Keratinocyte (primary cell): ENCODE measurements at regions not wholly inside any gene's neighbourhood (a gene's known extent, or its start where the extent isn't known, plus 50 kb on each side); places are given as distances from the start of the nearest gene placed in this dataset.

Experiments used
- DNase-seq: peaks from one replicate; pipeline ENCODE4 v3.0.0-alpha.2; 2011; ENCODE audit warnings: low read depth, missing footprints, low spot score
- FAIRE-seq: peaks from 2 replicates; lab custom pipeline; 2011; peaks lifted over from hg19 to GRCh38; lab: Jason Lieb, UNC
- H2AFZ ChIP-seq: 2 replicates; pipeline ENCODE4 v1.6.0; 2012; ENCODE audit warnings: low read length, control low read depth, inconsistent platforms; ENCODE audit not compliant: control insufficient read depth
- H3K27ac ChIP-seq: 2 replicates; pipeline ENCODE4 v1.5.1; 2011; ENCODE audit warnings: low read length; ENCODE audit not compliant: control insufficient read depth, insufficient read depth
- H3K27me3 ChIP-seq: 3 replicates; pipeline ENCODE4 v1.6.0; 2011; ENCODE audit warnings: low read length; ENCODE audit not compliant: control insufficient read depth, insufficient read depth; ENCODE audit errors: extremely low read depth
- H3K36me3 ChIP-seq, 2 experiments: 2 replicates in 1 of 2; 3 replicates in 1 of 2; pipeline ENCODE4 v1.5.1; 2011; ENCODE audit warnings: low read length in 2 of 2, mild to moderate bottlenecking in 1 of 2; ENCODE audit not compliant: control insufficient read depth in 2 of 2, insufficient read depth in 2 of 2; ENCODE audit errors: extremely low read depth in 1 of 2
- H3K4me1 ChIP-seq: 3 replicates; pipeline ENCODE4 v1.5.1; 2011; ENCODE audit warnings: low read length; ENCODE audit not compliant: control insufficient read depth, insufficient read depth; ENCODE audit errors: extremely low read depth
- H3K4me2 ChIP-seq: 3 replicates; pipeline ENCODE4 v1.6.0; 2011; ENCODE audit warnings: low read depth, low read length; ENCODE audit not compliant: control insufficient read depth, insufficient read depth; ENCODE audit errors: extremely low read depth
- H3K4me3 ChIP-seq, 3 experiments: fragments of 200-600 bp in 1 of 3; sonication (generic) in 1 of 3; 2 replicates in 2 of 3; 3 replicates in 1 of 3; pipeline ENCODE4 v1.5.1; 2011 to 2016; ENCODE audit warnings: low read length in 3 of 3, mild to moderate bottlenecking in 3 of 3, control low read depth in 2 of 3, inconsistent platforms in 1 of 3, low read depth in 1 of 3, mixed read lengths in 1 of 3, mixed run types in 1 of 3, moderate library complexity in 1 of 3; ENCODE audit not compliant: control insufficient read depth in 2 of 3, insufficient read depth in 2 of 3; ENCODE audit errors: extremely low read depth in 1 of 3
- H3K79me2 ChIP-seq: 2 replicates; pipeline ENCODE4 v1.6.0; 2012; ENCODE audit warnings: low read length; ENCODE audit not compliant: control insufficient read depth, insufficient read depth
- H3K9ac ChIP-seq: 3 replicates; pipeline ENCODE4 v1.6.0; 2011; ENCODE audit warnings: low read length; ENCODE audit not compliant: control insufficient read depth, insufficient read depth; ENCODE audit errors: extremely low read depth
- H3K9me1 ChIP-seq: 3 replicates; pipeline ENCODE4 v1.6.0; 2011; ENCODE audit warnings: low read length; ENCODE audit not compliant: control insufficient read depth, insufficient read depth; ENCODE audit errors: extremely low read depth
- H3K9me3 ChIP-seq: 2 replicates; pipeline ENCODE4 v1.5.1; 2012; ENCODE audit warnings: low read depth, low read length; ENCODE audit not compliant: control insufficient read depth
- H4K20me1 ChIP-seq: 3 replicates; pipeline ENCODE4 v1.6.0; 2011; ENCODE audit warnings: low read length; ENCODE audit not compliant: control insufficient read depth, insufficient read depth; ENCODE audit errors: extremely low read depth
- EZH2 ChIP-seq: IDR thresholded peaks from one replicate; pipeline ENCODE4 v1.6.1; 2012; ENCODE audit warnings: inconsistent platforms, mild to moderate bottlenecking, low read length, moderate library complexity
- dilution Hi-C: fragments of 300-500 bp; cut with MboI; formaldehyde crosslinking; loops from one replicate; pipeline ENCODE4 v1.7.0; 2020; ENCODE audit warnings: low sequenced_read_pairs; ENCODE audit not compliant: extremely low pct_ligation_motif_present
- TF ChIP-seq, protein P1 (sequence below), 3 experiments: IDR thresholded peaks in 1 of 3; conservative IDR thresholded peaks in 1 of 3; optimal IDR thresholded peaks in 1 of 3; 2 replicates in 2 of 3; 3 replicates in 1 of 3; pipeline versions ENCODE3 to v1.5.1; 2011; ENCODE audit warnings: low read length in 3 of 3, mild to moderate bottlenecking in 3 of 3, moderate library complexity in 2 of 3, control low read depth in 1 of 3, inconsistent platforms in 1 of 3; ENCODE audit not compliant: insufficient read depth in 2 of 3; ENCODE audit errors: extremely low read depth in 1 of 3

DNA sequence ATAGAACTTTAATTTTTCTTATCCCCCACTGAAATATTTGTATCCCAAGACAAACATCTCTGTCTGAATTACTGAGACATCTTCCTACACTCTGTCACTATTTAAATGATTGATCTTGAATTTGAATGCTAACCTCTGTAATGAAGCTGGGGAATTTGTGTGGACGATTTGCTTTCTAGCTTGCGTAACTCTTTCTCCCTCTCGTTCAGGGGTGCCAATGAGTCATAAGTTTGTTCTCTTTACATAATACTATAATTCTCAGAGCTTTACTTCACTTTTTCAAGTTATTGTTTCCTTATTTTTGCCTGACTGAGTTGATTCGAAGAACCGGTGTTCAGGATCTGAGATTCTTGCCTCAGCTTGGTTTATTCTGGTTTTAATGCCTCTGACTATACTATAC, 783.3 kb upstream of the CADM2 start:
- H3K4me1 ChIP-seq: no peaks in the 10 kb centered on the region
- no peaks in the 10 kb centered on the region for H3K9me3 ChIP-seq
- H2AFZ ChIP-seq: no peak overlapping the region
- H3K27me3 ChIP-seq: no peaks in the 10 kb centered on the region
- H3K4me3 ChIP-seq: no peak overlapping the region
- TF ChIP-seq, protein P1, sequence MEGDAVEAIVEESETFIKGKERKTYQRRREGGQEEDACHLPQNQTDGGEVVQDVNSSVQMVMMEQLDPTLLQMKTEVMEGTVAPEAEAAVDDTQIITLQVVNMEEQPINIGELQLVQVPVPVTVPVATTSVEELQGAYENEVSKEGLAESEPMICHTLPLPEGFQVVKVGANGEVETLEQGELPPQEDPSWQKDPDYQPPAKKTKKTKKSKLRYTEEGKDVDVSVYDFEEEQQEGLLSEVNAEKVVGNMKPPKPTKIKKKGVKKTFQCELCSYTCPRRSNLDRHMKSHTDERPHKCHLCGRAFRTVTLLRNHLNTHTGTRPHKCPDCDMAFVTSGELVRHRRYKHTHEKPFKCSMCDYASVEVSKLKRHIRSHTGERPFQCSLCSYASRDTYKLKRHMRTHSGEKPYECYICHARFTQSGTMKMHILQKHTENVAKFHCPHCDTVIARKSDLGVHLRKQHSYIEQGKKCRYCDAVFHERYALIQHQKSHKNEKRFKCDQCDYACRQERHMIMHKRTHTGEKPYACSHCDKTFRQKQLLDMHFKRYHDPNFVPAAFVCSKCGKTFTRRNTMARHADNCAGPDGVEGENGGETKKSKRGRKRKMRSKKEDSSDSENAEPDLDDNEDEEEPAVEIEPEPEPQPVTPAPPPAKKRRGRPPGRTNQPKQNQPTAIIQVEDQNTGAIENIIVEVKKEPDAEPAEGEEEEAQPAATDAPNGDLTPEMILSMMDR (optimal IDR thresholded peaks at IDR 0.05 in 1 of 3, IDR thresholded peaks at IDR 0.05 in 1 of 3, conservative IDR thresholded peaks at IDR 0.05 in 1 of 3; ENCODE audit: extremely low read depth in 1 of 3, insufficient read depth in 2 of 3, low read length in 3 of 3): no peak
- TF ChIP-seq EZH2: no peak
- no peak overlapping the region for H3K9ac ChIP-seq
- FAIRE-seq: no peak
- no peak overlapping the region for H3K4me2 ChIP-seq
- H3K79me2 ChIP-seq: no peaks in the 10 kb centered on the region
- no peaks in the 10 kb centered on the region for H3K9me1 ChIP-seq
- no peak for DNase-seq
- H4K20me1 ChIP-seq: no peaks in the 10 kb centered on the region
- H3K36me3 ChIP-seq: no peaks in the 10 kb centered on the region
- no peak overlapping the region for H3K27ac ChIP-seq
- dilution Hi-C loops: no loop called here

DNA sequence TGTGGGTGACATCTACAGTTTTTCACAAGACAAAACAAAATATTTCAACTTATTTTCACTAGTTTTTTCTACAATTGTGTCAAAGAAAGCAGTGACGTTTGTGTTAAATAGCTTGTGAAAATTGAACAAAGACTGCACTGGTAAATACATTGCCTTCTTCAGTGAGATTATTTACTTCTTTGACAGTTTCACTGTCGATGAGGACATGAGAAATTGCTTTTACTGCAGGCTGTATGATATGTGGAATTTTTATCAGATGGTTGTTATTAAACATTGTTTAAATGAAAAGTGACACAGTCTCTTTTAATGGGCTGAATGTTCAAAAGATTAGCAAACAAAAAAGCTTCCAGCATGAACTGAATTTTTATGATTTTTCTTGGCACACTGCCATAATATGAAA, 773.9 kb upstream of the CADM2 start:
- Histone ChIP-seq H4K20me1 (no peaks in the 10 kb centered on the region), H3K9me1 (no peaks in the 10 kb centered on the region), H3K27me3 (no peaks in the 10 kb centered on the region), H3K4me1 (no peaks in the 10 kb centered on the region), H3K36me3 (no peaks in the 10 kb centered on the region), H3K79me2 (no peaks in the 10 kb centered on the region), H3K9me3 (no peaks in the 10 kb centered on the region), H3K9ac (no peak overlapping the region), H3K4me3 (no peak overlapping the region), H3K27ac (no peak overlapping the region), H3K4me2 (no peak overlapping the region), H2AFZ (no peak overlapping the region)
- no peak for TF ChIP-seq EZH2
- TF ChIP-seq, protein P1 (optimal IDR thresholded peaks at IDR 0.05 in 1 of 3, IDR thresholded peaks at IDR 0.05 in 1 of 3, conservative IDR thresholded peaks at IDR 0.05 in 1 of 3; ENCODE audit: extremely low read depth in 1 of 3, insufficient read depth in 2 of 3, low read length in 3 of 3): no peak
- dilution Hi-C loops: no loop called here
- DNase-seq (no peak), FAIRE-seq (no peak)
